Stomach (tissue), 4 donors: ENCODE measurements at regions not wholly inside any gene's neighbourhood (a gene's known extent, or its start where the extent isn't known, plus 50 kb on each side); places are given as distances from the start of the nearest gene placed in this dataset.
"Not testable (repeated sequence)": the region's sequence is repeated elsewhere in the genome, so short reads cannot be mapped to it uniquely, and the experiment has no call there.

ENCODE experiments used
- CTCF ChIP-seq, 7 experiments: fragments of 450-650 bp in 4 of 7; fragments of 200-600 bp in 3 of 7; sonication (generic) in 3 of 7; IDR thresholded peaks; one replicate each; pipeline ENCODE4 v1.5.1; 2016 to 2019; ENCODE audit warnings: antibody characterized with exemption in 7 of 7, control low read depth in 2 of 7, mild to moderate bottlenecking in 1 of 7
- EP300 ChIP-seq: sonication (generic); formaldehyde crosslinking; IDR thresholded peaks from one replicate; pipeline ENCODE4 v1.6.1; 2017; ENCODE audit warnings: antibody characterized with exemption
- POLR2A ChIP-seq, 4 donors: fragments of 450-650 bp; IDR thresholded peaks; one replicate each; pipeline ENCODE4 v1.6.1; 2016; ENCODE audit warnings: antibody characterized with exemption in 4 of 4, control low read depth in 2 of 4, mild to moderate bottlenecking in 1 of 4, moderate library complexity in 1 of 4
- POLR2AphosphoS5 ChIP-seq, 3 donors: sonication (generic); formaldehyde crosslinking; IDR thresholded peaks; one replicate each; pipeline ENCODE4 v1.6.1; 2016; ENCODE audit warnings: antibody characterized with exemption in 3 of 3

- TF ChIP-seq CTCF (IDR thresholded peaks at IDR 0.05); POLR2AphosphoS5 (IDR thresholded peaks at IDR 0.05); POLR2A (IDR thresholded peaks at IDR 0.05); EP300: not testable (repeated sequence)
Observed at GRCh38 chr2:91476244-91476935, 2784.9 kb downstream of the RPIA start.
